HG02759 (cell line): ENCODE measurements at regions not wholly inside any gene's neighbourhood (a gene's known extent, or its start where the extent isn't known, plus 50 kb on each side); places are given as distances from the start of the nearest gene placed in this dataset.
"Not testable (repeated sequence)": the region's sequence is repeated elsewhere in the genome, so short reads cannot be mapped to it uniquely, and the experiment has no call there.

Experiments
- ATAC-seq: cut with Tn5 transposase; IDR thresholded peaks from one replicate; pipeline ENCODE4 v1.9.1; 2021; ENCODE audit warnings: mild to moderate bottlenecking, moderate library complexity; ENCODE audit not compliant: unreplicated experiment

GRCh38 chr12:66774929-66775328, 96.1 kb upstream of the GRIP1 start:
- ATAC-seq = no peak

- no peak for ATAC-seq
These were observed 97.0 kb upstream of the GRIP1 start for GRCh38 chr12:66775871-66776270.

GRCh38 chr12:66776974-66777373, 98.1 kb upstream of the GRIP1 start:
- ATAC-seq = peak; percentile 78

DNA sequence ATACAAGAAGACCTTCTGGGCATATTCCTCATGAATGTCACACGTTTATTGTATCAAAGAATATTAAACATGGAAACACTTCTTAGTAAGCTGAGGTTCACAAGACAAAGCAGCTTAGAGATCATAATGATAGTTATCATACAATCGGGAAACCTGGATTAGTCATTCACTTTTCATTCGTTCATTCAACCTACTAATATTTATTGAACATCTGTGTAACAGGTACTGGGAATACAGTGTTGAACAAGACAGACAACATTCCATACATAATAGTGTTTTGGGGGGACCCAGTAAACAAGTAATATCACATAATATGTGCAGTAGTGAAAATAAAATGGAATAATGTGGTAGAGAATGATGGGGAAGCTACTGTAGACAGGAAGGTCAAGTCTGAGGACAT, 100.6 kb upstream of the GRIP1 start:
- ATAC-seq = no peak

DNA sequence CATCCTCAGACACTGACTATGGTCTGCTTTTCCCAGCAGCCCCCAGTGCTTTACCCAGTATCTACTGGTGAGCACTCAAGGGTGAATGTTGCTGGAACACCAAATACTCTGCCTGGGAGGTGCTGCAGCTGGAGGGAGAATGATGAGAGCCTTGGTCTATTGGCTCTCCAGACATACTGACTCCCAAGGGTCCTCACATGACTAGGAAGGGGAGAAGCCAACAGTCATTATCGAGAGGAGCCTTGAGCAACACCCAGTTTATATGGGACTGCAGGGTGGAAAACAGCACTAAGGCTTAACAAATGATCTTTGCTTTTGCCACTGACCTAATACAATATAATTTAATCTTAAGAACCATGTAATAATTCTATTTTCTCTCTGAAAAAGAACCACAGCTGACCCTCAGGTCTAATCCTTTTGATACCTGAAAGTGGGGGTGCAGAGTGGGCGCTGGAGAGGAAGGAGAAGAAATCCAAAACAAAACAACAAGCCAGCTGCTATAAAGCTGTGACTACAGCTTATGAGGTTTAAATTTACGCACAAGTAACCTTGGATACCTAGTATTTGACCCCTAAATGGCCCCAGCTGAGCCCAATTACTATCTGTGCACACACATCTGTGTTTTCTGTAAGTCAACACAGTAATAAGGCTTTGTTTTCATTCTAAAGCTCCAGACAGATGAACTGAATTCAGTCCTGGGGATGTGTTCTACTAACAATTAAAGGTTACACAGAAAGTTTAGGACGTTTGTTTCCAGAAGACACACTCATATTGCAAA, 107.8 kb upstream of the GRIP1 start:
- no peak for ATAC-seq

GRCh38 chr12:66799551-66799950, 120.7 kb upstream of the GRIP1 start:
- no peak for ATAC-seq

GRCh38 chr12:66800046-66800445, 121.2 kb upstream of the GRIP1 start:
- no peak for ATAC-seq

DNA sequence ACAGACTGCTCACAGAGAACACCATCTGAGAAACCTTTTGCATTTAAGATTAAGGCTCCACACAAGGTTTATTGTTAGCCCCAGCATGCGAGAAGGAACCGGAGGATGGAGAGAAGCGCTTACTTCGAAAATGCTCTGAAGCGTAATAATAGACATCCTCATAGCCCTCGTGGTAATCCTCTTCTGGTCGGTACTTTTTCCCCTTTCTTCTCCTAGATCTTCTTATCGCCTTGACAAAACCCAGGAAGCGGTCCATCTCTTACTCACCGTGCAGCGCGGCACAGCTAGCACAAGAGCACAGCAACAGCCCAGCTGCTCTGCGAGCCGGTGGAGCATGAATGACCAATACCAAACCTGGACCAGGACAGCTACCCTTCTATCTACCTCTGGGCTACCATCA, 125.1 kb upstream of the GRIP1 start:
- ATAC-seq = no peak

DNA sequence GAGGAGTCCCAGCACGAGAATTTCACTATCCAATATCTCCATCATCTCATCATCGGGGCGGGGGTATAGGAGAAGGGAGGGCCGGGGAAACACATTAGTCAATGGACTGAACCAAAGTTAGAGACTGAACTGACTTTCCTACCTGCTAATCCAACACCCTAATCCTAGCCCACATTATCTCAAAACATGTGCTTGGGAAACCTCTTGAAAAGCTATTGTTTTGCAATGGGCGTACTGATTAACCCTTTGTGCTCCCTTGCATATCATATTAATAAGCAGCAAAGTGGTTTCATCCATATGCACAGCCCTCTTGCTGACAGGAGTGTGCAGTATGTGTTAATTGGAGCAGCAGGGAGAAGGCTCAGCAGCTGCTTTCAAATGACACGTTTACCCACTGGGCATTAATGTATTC, 125.7 kb upstream of the GRIP1 start:
- ATAC-seq = no peak

DNA sequence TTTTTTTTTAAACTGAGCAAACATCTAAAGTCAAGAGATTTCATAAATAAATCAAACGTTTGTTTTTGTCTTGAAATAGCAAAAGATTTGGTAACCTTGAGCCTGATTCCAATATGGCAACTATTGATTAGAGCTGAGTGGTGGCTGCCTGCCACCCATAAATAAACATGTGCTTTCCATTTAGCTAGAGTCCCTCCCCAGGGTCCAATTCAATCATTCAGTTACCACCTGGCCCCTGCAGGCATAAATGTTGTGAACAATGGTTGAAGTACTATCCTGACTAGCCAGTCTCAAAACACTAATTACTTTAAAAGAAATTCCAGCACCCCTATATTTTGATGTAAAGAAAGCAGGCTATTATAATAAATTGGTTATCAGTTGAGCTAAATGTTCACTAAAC, 129.7 kb upstream of the GRIP1 start:
- ATAC-seq = no peak

GRCh38 chr12:66813137-66813892, 134.4 kb upstream of the GRIP1 start:
- ATAC-seq = no peak

DNA sequence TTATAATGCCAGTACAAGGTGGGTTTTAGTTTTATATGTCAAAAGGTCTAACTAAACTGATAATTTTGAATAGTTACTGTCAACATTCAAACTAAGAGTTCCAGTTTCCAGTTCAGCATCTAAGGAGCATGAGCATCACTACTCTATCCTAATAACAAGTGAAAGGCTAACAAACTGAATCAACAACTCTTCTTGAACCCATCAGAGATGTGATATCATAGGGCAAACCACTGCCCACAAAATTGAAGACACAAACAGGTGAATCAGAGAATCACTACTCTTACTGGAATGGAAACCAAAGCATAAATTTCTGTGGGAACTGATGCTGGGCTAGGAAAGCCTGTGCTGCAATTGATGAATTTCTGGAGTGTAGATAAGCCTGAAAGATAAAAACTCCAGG, 140.7 kb upstream of the GRIP1 start:
- ATAC-seq = no peak

GRCh38 chr12:66822961-66823360, 144.1 kb upstream of the GRIP1 start:
- ATAC-seq = no peak

GRCh38 chr12:66823857-66824570, 145.1 kb upstream of the GRIP1 start:
- ATAC-seq = no peak

GRCh38 chr12:66825921-66826320, 147.0 kb upstream of the GRIP1 start:
- not testable (repeated sequence) for ATAC-seq

DNA sequence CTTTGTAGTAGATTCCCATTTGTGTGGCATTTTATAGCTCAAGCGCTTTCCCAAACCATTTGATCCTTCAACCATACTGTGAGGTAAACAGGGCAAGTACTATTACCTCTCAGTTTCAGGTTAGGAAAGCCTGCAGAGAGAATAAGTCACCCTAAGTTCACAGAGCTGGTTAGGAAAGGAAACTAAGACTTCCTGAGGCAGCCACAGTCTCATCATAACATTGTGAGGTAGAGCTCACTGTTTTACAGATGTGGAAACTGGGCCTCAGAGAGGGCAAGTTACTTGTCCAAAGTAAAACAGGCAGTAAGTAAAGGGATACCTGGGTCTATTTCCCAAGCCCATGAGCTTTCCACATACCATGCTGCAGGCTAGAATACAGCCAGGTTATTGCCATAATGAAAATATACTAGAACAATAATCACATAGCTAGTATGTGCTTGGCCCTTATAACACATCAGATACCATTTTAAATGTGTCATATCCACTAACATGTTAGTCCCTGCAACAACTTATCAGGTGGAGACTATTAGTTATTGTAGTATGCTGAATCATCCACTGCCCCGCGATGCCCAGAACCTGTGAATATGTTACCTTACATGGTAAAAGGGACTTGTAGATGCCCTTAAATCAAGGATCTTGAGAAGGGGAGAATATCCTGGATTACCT, 150.9 kb upstream of the GRIP1 start:
- ATAC-seq = no peak

DNA sequence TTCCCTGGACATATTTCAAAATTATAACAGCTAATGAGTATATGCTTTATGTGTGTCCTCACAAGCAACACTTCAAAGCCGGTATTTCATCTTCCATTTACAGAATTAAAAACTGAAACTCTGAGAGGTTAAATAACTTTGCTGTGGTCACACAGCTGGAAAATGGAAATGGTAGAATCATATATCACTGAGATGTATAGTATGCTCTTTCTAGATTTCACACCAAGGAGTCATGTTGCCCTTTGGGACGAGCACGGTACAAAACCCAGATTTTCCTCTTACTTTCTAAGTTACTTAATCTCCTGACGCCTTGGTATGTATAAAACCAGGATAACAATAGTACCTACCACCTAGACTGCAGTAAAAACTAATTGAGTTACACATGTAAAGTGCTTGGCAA, 152.6 kb upstream of the GRIP1 start:
- ATAC-seq = no peak

DNA sequence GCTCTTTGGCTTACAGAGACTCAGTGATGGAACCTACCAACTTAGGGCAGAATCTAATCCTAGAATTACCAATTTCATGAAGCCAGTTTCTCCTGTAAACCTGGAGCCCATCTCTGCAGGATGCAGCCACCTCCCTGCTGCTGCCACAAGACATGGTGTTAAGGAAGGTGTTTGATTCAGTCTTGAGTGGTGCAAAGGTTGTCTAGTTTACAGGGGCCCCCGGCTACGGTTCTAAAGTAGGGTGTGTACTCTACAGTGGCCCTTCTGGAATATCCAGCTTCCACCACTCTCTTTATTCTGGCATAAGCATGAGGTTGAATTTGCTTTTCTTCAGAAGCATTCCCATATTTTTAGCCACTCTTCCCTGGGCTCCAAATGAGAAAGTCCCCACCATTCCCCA, 154.1 kb upstream of the GRIP1 start:
- ATAC-seq = no peak

- ATAC-seq = no peak
These were observed 157.9 kb upstream of the GRIP1 start for GRCh38 chr12:66836623-66837310.

DNA sequence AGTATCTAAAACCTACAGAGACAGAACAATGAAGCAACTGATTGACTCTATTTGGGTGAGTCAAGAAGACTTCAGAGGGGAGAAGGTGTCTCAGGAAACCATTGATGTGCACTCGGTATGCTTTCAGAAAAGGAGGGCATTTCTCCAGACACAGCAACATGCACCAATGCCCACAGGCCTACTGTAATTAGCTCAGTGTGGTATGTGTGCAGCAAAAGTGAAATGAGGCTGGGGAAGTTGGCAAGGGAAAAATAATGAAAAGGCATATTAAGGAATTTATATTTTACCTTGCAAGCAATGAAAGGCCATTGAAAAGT, 158.4 kb upstream of the GRIP1 start:
- no peak for ATAC-seq

GRCh38 chr12:66838366-66838765, 159.5 kb upstream of the GRIP1 start:
- ATAC-seq = no peak
